Activated T-helper 17 cell treated with anti-CD3 and anti-CD28 coated beads, Interleukin-2, amount 50 U/mL, for 72 hours (primary cell): ENCODE measurements at regions not wholly inside any gene's neighbourhood (a gene's known extent, or its start where the extent isn't known, plus 50 kb on each side); places are given as distances from the start of the nearest gene placed in this dataset.
"Not testable (repeated sequence)": the region's sequence is repeated elsewhere in the genome, so short reads cannot be mapped to it uniquely, and the experiment has no call there.

Experiments used
- ATAC-seq: fragments of 150-1000 bp; cut with Tn5 transposase; replicated peaks from 2 replicates; pipeline ENCODE4 v1.10.0; 2021; ENCODE audit warnings: mild to moderate bottlenecking, moderate library complexity
- H3K27ac Mint-ChIP-seq: one replicate; pipeline ENCODE4 v1.8.0; 2022; ENCODE audit warnings: mixed read lengths
- H3K27me3 Mint-ChIP-seq: one replicate; pipeline ENCODE4 v1.8.0; 2022; ENCODE audit warnings: mixed read lengths
- H3K36me3 Mint-ChIP-seq: one replicate; pipeline ENCODE4 v1.8.0; 2022; ENCODE audit warnings: low read depth, mild to moderate bottlenecking, mixed read lengths
- H3K4me1 Mint-ChIP-seq: one replicate; pipeline ENCODE4 v1.8.0; 2022; ENCODE audit warnings: mixed read lengths
- H3K4me3 Mint-ChIP-seq: one replicate; pipeline ENCODE4 v1.8.0; 2022; ENCODE audit warnings: mild to moderate bottlenecking, mixed read lengths
- H3K9me3 Mint-ChIP-seq: one replicate; pipeline ENCODE4 v1.8.0; 2022; ENCODE audit warnings: mixed read lengths

DNA sequence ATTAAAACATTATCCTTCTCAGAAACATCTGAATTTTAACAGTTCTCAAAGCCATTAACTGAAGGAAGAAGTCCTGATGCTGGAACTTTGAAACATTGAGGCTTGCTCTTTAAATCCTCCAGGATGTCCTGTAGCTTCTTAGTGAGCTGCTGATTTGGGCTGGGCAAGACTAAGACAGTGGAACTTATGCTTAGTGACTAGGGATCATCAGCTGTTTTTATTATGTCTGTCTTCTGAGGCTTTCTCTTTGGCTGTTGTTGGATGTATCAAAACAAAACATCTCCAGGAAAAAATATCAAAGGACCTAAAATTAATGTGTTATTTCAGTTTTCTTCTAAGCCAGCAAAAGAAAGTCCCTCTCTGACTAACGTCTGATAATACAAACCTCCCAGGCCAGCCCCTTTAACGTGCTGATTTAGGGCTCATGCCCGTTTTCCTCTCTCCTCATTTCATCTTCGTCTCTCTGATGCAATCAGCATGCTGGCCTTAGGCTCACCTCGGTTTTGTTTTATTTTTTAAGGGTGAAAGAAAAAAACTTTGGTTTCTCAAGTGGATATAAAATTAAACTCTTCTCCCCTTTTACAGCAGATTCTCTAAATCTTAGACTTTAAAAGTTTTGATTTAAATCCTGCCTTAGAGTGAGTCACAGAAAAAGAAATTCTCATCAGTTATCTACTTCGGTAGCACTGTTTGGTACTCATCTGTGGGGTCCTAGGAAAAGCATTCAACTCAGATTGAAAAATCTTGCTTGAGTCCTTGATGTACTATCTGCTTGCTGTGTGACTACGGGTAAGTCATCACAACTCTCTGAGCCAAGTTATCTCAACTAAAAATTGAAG lies 106.2 kb upstream of the CCDC91 start:
- no peak overlapping the region for H3K27ac Mint-ChIP-seq
- ATAC-seq, result no peak

DNA sequence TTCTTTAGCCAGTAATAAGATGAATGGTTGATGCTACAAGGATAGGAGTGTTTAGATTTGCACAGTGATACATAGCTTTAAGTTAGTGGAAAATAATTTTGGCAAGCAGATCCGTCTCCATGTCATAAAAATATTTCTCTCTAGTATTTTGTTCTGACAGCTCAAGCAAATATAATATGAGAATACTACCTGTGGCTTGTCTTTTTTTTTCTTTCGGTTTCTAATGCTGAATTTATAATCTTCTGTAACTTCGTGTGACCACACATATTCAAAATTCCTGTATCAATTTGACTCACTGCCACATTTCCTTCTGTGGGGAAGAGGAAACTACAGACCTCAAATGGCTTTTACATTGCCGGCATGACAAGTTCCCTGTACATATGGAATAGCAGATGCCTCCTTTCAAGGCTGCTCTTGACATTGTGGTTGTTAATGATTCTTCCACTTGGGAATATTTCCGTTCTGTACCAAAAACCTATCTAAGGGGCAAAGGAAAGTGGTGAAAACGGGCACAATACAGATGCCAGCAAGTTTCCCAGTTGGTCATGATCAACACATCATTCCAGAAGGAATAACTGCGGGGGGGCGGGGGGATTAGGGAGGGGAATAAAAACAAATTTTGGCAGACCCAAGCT lies 103.6 kb upstream of the CCDC91 start:
- H3K4me3 Mint-ChIP-seq, result no peak overlapping the region
- no peaks in the 10 kb centered on the region for H3K36me3 Mint-ChIP-seq
- peaks cover 19% of the 10 kb centered on the region for H3K27me3 Mint-ChIP-seq
- H3K27ac Mint-ChIP-seq, result no peak overlapping the region
- peaks cover 8% of the 10 kb centered on the region for H3K4me1 Mint-ChIP-seq
- peak; percentile 63 for ATAC-seq
- H3K9me3 Mint-ChIP-seq, result no peaks in the 10 kb centered on the region

More for the DNA sequence above, 106.2 kb upstream of the CCDC91 start:
- H3K9me3 Mint-ChIP-seq, result no peaks in the 10 kb centered on the region
- peaks cover 8% of the 10 kb centered on the region for H3K4me1 Mint-ChIP-seq
- H3K4me3 Mint-ChIP-seq, result no peak overlapping the region
- H3K27me3 Mint-ChIP-seq, result peaks cover 14% of the 10 kb centered on the region
- H3K36me3 Mint-ChIP-seq, result no peaks in the 10 kb centered on the region

- no peak overlapping the region for H3K27ac Mint-ChIP-seq
- peaks cover 8% of the 10 kb centered on the region for H3K4me1 Mint-ChIP-seq
- H3K9me3 Mint-ChIP-seq, result no peaks in the 10 kb centered on the region
- H3K4me3 Mint-ChIP-seq, result no peak overlapping the region
- no peak for ATAC-seq
- H3K36me3 Mint-ChIP-seq, result no peaks in the 10 kb centered on the region
- H3K27me3 Mint-ChIP-seq, result peaks cover 29% of the 10 kb centered on the region
Measured at GRCh38 chr12:28088566-28089272, 101.5 kb upstream of the CCDC91 start.

DNA sequence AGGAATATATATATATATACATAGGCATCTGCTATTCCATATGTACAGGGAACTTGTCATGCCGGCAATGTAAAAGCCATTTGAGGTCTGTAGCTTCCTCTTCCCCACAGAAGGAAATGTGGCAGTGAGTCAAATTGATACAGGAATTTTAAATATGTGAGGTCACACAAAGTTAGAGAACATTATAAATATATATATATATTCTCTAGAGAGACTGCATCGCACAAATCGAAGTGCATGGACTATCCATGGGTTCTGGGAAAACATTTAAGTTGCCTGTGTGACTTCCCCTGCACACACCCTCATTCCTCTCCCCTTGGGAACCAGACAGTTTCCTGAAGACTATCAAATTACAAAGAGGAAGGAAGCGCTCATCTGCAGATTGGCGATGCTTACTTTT lies 100.9 kb upstream of the CCDC91 start:
- ATAC-seq, result no peak
- no peaks in the 10 kb centered on the region for H3K9me3 Mint-ChIP-seq
- no peak overlapping the region for H3K4me3 Mint-ChIP-seq
- peaks cover 8% of the 10 kb centered on the region for H3K4me1 Mint-ChIP-seq
- no peak overlapping the region for H3K27ac Mint-ChIP-seq
- H3K36me3 Mint-ChIP-seq, result no peaks in the 10 kb centered on the region
- peaks cover 29% of the 10 kb centered on the region for H3K27me3 Mint-ChIP-seq

GRCh38 chr12:28090835-28091234 lies 99.4 kb upstream of the CCDC91 start:
- no peaks in the 10 kb centered on the region for H3K36me3 Mint-ChIP-seq
- peaks cover 18% of the 10 kb centered on the region for H3K27me3 Mint-ChIP-seq
- H3K9me3 Mint-ChIP-seq, result no peaks in the 10 kb centered on the region
- peaks cover 8% of the 10 kb centered on the region for H3K4me1 Mint-ChIP-seq
- ATAC-seq, result no peak
- no peak overlapping the region for H3K27ac Mint-ChIP-seq
- H3K4me3 Mint-ChIP-seq, result no peak overlapping the region

DNA sequence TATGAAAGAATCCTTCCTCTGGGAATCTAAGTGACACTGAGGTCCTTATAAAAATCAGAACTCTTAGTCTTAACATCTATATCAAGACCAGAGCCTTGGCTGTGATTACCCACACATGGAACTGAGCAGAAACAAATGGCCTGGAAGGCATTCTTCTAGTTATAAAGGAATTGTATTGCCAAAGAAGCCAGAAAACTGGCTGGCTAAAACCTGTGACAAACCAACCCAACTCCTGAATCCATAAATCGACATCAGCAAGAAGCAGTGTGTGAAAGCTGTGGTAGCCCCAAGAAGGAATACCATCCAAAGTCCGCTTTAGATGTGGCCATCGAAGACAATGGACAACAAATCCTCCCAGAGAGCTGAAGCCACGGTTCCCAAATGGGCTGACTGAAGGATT lies 97.9 kb upstream of the CCDC91 start:
- Mint-ChIP-seq H3K27me3 (peaks cover 18% of the 10 kb centered on the region), H3K9me3 (no peaks in the 10 kb centered on the region), H3K4me1 (no peaks in the 10 kb centered on the region), H3K4me3 (no peak overlapping the region), H3K27ac (no peak overlapping the region), H3K36me3 (no peaks in the 10 kb centered on the region)
- ATAC-seq, result no peak

- Mint-ChIP-seq H3K27ac (no peak overlapping the region), H3K4me1 (no peaks in the 10 kb centered on the region), H3K36me3 (no peaks in the 10 kb centered on the region), H3K4me3 (no peak overlapping the region), H3K9me3 (no peaks in the 10 kb centered on the region), H3K27me3 (peaks cover 21% of the 10 kb centered on the region)
- no peak for ATAC-seq
Measured at GRCh38 chr12:28096649-28097048, 93.6 kb upstream of the CCDC91 start.

DNA sequence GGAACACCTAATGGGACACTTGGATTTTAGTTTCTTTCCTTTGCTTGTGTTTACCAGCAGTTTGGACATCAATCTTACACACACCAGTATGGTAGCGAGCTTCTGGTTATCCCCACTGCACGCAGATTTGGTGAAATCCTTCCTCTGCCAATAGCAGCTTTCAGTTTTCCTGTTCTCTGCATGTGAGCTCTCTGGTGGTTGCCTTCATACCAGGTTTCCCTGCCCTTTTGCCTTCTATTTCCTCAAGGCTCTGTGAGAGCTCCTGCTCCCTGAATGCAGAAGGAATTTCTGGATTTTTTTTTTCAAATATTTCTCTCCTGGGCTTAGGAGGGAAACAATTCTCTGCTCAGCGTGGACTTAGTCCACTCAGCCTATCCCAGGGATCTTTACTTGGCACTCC lies 93.0 kb upstream of the CCDC91 start:
- Mint-ChIP-seq H3K4me1 (no peaks in the 10 kb centered on the region), H3K27me3 (peaks cover 17% of the 10 kb centered on the region), H3K9me3 (no peaks in the 10 kb centered on the region), H3K4me3 (no peak overlapping the region), H3K27ac (no peak overlapping the region), H3K36me3 (no peaks in the 10 kb centered on the region)
- ATAC-seq, result no peak

GRCh38 chr12:28099245-28099644 lies 91.0 kb upstream of the CCDC91 start:
- H3K9me3 Mint-ChIP-seq, H3K36me3 Mint-ChIP-seq, ATAC-seq, H3K4me3 Mint-ChIP-seq, H3K4me1 Mint-ChIP-seq, H3K27ac Mint-ChIP-seq: not testable (repeated sequence)
- peaks cover 11% of the 10 kb centered on the region for H3K27me3 Mint-ChIP-seq

DNA sequence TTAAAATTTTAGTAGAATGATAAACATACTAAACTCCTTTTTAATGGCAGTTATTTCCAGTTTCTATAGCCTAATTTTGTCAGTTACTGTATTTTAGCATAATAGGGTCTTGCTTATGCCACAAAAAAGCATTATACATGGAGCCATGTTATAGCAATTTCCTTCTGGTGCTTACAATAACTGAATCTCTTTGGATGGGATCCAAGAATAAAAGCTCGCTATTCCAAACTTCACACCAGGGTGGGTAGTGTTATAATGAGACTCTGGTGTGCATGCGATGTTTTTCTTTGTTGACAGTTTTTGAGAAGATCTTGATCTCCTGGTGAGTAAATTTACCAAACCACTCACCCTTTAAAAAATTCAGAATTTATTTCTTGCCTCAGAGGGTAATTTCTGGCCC lies 90.4 kb upstream of the CCDC91 start:
- Mint-ChIP-seq H3K4me3 (no peak overlapping the region), H3K4me1 (no peaks in the 10 kb centered on the region), H3K27me3 (peaks cover 11% of the 10 kb centered on the region), H3K9me3 (no peaks in the 10 kb centered on the region), H3K36me3 (no peaks in the 10 kb centered on the region), H3K27ac (no peak overlapping the region)
- no peak for ATAC-seq

DNA sequence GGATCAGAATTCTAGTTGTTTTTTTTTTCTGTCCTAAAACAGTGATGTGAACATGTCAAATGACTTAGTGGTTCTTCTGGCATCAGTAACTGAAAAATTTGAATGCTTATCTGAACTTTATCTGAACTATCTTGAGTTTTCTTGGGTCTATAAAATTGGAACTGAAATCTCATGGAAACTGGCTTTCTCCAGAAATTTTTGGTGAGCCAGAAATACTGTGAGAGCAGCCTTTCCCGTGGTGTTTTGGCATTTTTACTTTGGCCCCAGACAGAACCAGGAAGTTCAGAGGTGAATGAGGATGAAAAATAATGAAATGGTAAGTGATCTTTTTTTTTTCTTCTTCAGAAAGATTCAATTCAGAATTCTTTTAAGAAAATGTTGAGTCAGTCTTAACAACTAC lies 89.5 kb upstream of the CCDC91 start:
- no peaks in the 10 kb centered on the region for H3K9me3 Mint-ChIP-seq
- no peaks in the 10 kb centered on the region for H3K36me3 Mint-ChIP-seq
- H3K4me3 Mint-ChIP-seq, result no peak overlapping the region
- no peaks in the 10 kb centered on the region for H3K4me1 Mint-ChIP-seq
- no peak for ATAC-seq
- no peak overlapping the region for H3K27ac Mint-ChIP-seq
- H3K27me3 Mint-ChIP-seq, result peaks cover 11% of the 10 kb centered on the region

DNA sequence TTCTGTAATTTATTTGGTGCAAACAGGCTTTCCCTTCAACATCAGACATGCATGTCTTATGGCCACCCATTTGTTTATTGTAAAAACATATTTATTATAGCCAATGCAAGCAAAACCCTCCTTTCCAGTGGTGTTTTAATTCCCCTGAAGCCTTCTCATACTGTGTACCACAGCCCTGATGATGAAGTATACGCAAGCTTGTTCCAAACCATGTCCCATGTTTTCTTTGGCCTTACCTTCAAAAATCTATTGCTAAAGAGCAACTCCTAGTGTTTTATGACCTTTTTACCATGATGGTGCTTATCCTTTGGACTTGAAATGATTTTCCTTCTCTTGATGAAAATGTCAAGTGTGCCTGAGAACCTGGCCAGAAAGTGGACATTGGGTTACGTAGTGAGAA lies 85.9 kb upstream of the CCDC91 start:
- H3K36me3 Mint-ChIP-seq, result no peaks in the 10 kb centered on the region
- H3K9me3 Mint-ChIP-seq, result no peaks in the 10 kb centered on the region
- H3K4me1 Mint-ChIP-seq, result peaks cover 19% of the 10 kb centered on the region
- ATAC-seq, result no peak
- H3K27me3 Mint-ChIP-seq, result peaks cover 3% of the 10 kb centered on the region
- no peak overlapping the region for H3K4me3 Mint-ChIP-seq
- H3K27ac Mint-ChIP-seq, result no peak overlapping the region

DNA sequence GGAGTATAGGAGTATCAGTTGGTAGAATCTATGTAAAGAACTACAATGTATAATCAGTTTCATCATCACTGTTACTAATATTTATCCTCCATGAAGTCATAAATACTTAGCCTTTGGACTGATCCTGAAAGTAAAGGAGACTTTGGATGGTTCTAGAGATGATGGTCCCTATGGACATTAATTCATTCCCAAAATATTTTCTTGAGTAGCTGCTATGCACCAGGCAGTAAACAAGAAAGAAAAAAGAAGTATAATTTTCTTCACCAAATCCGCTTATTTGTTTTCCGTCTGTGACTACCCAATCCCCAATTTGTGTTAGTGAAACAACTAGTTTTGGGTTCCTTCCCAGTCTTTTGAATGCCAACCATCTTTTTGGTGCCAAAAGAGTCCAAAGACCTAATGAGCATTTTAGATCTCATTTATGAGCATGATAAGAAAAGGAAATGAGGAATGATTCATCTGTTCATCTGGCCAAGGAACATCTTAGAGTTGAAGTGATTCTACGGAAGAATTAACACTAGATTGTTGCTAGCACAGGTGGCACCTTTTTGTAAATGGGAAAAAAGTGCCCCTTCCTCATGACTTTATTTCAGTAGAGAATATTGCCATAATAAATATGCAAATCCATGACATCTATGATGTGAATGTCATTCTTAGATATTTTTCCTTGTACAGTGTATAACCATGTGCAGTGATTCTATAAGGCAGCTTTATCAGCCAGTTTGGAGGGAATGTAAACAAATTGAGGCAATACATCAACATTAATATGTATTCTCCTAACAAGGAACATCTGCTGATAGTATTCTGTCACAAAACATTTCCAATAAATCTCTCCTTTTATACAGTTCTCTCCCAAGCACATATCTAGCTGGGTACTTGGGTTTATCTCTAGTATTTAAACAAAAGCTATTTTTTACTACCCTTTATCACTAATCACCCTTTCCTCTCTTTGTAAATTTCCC lies 85.1 kb upstream of the CCDC91 start:
- peaks cover 19% of the 10 kb centered on the region for H3K4me1 Mint-ChIP-seq
- no peaks in the 10 kb centered on the region for H3K27me3 Mint-ChIP-seq
- H3K27ac Mint-ChIP-seq, result no peak overlapping the region
- no peak for ATAC-seq
- H3K9me3 Mint-ChIP-seq, result no peaks in the 10 kb centered on the region
- no peaks in the 10 kb centered on the region for H3K36me3 Mint-ChIP-seq
- H3K4me3 Mint-ChIP-seq, result no peak overlapping the region

DNA sequence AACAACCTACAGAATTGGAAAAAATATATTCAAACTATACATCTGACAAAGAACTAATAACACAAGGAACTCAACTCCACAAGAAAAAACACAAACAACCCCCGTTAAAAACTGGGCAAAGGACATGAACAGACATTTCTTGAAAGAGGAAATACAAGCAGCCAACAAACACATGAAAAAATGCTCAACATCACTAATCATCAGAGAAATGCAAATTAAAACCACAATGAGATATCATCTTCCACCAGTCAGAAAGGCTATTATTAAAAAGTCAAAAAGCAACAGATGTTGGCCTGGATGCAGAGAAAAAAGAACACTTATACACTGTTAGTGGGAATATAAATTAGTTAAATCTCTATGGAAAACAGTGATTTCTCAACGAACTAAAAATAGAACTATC lies 82.6 kb upstream of the CCDC91 start:
- Mint-ChIP-seq H3K27me3 (no peaks in the 10 kb centered on the region), H3K4me1 (peaks cover 19% of the 10 kb centered on the region), H3K36me3 (no peaks in the 10 kb centered on the region), H3K9me3 (no peaks in the 10 kb centered on the region), H3K4me3 (no peak overlapping the region), H3K27ac (no peak overlapping the region)
- ATAC-seq, result no peak
